OCI-LY1 (cell line): ENCODE measurements at regions not wholly inside any gene's neighbourhood (a gene's known extent, or its start where the extent isn't known, plus 50 kb on each side); places are given as distances from the start of the nearest gene placed in this dataset.

Experiments
- H2AFZ ChIP-seq: fragments of 200-600 bp; sonication (generic), shearing (Covaris generic); 2 replicates; pipeline ENCODE4 v1.6.0; 2014; ENCODE audit warnings: antibody characterized with exemption, mild to moderate bottlenecking, low read length
- H3F3A ChIP-seq: fragments of 200-600 bp; sonication (generic), shearing (Covaris generic); 2 replicates; pipeline ENCODE4 v1.6.0; 2014; ENCODE audit warnings: mild to moderate bottlenecking, antibody characterized with exemption, low read length, moderate library complexity; ENCODE audit not compliant: insufficient read depth
- H3K27ac ChIP-seq: fragments of 200-600 bp; sonication (generic); 2 replicates; pipeline ENCODE4 v1.5.1; 2014; ENCODE audit warnings: low read length, mixed run types, mild to moderate bottlenecking, low read depth; ENCODE audit not compliant: poor library complexity, severe bottlenecking
- H3K27me3 ChIP-seq: fragments of 200-600 bp; sonication (generic); 2 replicates; pipeline ENCODE4 v1.6.0; 2014; ENCODE audit warnings: antibody characterized with exemption, mild to moderate bottlenecking, low read length, moderate library complexity; ENCODE audit not compliant: insufficient read depth
- H3K36me3 ChIP-seq: fragments of 200-600 bp; sonication (generic); 2 replicates; pipeline ENCODE4 v1.6.1; 2014; ENCODE audit warnings: mild to moderate bottlenecking, antibody characterized with exemption, low read length, moderate library complexity, mixed read lengths; ENCODE audit not compliant: insufficient read depth
- H3K4me1 ChIP-seq: fragments of 200-600 bp; sonication (generic); 2 replicates; pipeline ENCODE4 v1.5.1; 2014; ENCODE audit warnings: mild to moderate bottlenecking, low read length, moderate library complexity; ENCODE audit not compliant: insufficient read depth, severe bottlenecking
- H3K4me2 ChIP-seq: fragments of 200-600 bp; sonication (generic), shearing (Covaris generic); 2 replicates; pipeline ENCODE4 v1.6.1; 2014; ENCODE audit warnings: low read length
- H3K4me3 ChIP-seq: fragments of 200-600 bp; sonication (generic); 2 replicates; pipeline ENCODE4 v1.5.1; 2014; ENCODE audit warnings: low read length, low read depth, mild to moderate bottlenecking, mixed read lengths; ENCODE audit not compliant: poor library complexity, severe bottlenecking
- H3K79me2 ChIP-seq: fragments of 200-600 bp; shearing (Covaris generic); 2 replicates; pipeline ENCODE4 v1.6.1; 2016; ENCODE audit warnings: mixed run types, low read length, mixed read lengths; ENCODE audit not compliant: insufficient read depth
- H3K9ac ChIP-seq: fragments of 200-600 bp; sonication (generic), shearing (Covaris generic); 2 replicates; pipeline ENCODE4 v1.6.1; 2014; ENCODE audit warnings: mild to moderate bottlenecking, low read length, mixed read lengths
- H3K9me2 ChIP-seq: fragments of 200-600 bp; sonication (generic), shearing (Covaris generic); 2 replicates; pipeline ENCODE4 v1.6.1; 2014; ENCODE audit warnings: low read depth, mild to moderate bottlenecking, low read length, mixed read lengths
- H3K9me3 ChIP-seq: fragments of 200-600 bp; shearing (Covaris generic); 2 replicates; pipeline ENCODE4 v1.6.1; 2014; ENCODE audit warnings: low read length, mixed read lengths
- H4K20me1 ChIP-seq: fragments of 200-600 bp; sonication (generic), shearing (Covaris generic); 2 replicates; pipeline ENCODE4 v1.6.0; 2016; ENCODE audit warnings: mild to moderate bottlenecking, low read length; ENCODE audit not compliant: insufficient read depth
- CTCF ChIP-seq: fragments of 200-600 bp; sonication (generic), shearing (Covaris generic); IDR thresholded peaks from 2 replicates; pipeline ENCODE4 v1.5.1; 2017; ENCODE audit warnings: mild to moderate bottlenecking, antibody characterized with exemption, low read length, moderate library complexity, mixed read lengths
- EZH2 ChIP-seq: fragments of 200-600 bp; sonication (generic), shearing (Covaris generic); IDR thresholded peaks from 2 replicates; pipeline ENCODE4 v1.8.0; 2017; ENCODE audit warnings: borderline replicate concordance, mixed run types, mild to moderate bottlenecking, antibody characterized with exemption, low read length, moderate library complexity, mixed read lengths

- Histone ChIP-seq H3K4me2 (no peak overlapping the region), H3F3A (no peaks in the 10 kb centered on the region), H3K9me3 (no peaks in the 10 kb centered on the region), H3K27me3 (peaks cover 5% of the 10 kb centered on the region; the same call in 1 of the 2 replicates), H3K9me2 (no peaks in the 10 kb centered on the region), H4K20me1 (no peaks in the 10 kb centered on the region), H3K4me1 (no peaks in the 10 kb centered on the region), H3K36me3 (no peaks in the 10 kb centered on the region), H3K4me3 (no peak overlapping the region), H2AFZ (no peak overlapping the region), H3K27ac (no peak overlapping the region), H3K79me2 (no peaks in the 10 kb centered on the region), H3K9ac (no peak overlapping the region)
- no peak for TF ChIP-seq CTCF
- no peak for TF ChIP-seq EZH2
Observed at GRCh38 chr22:49117486-49117885, 710.2 kb downstream of the BRD1 start.

- TF ChIP-seq EZH2 (no peak), CTCF (no peak)
- peaks cover 5% of the 10 kb centered on the region; the same call in 1 of the 2 replicates for H3K27me3 ChIP-seq
Observed at GRCh38 chr22:49116486-49117120, 711.1 kb downstream of the BRD1 start.

GRCh38 chr22:49116021-49116420, 711.7 kb downstream of the BRD1 start:
- Histone ChIP-seq H3K9ac (no peak overlapping the region), H3K4me3 (no peak overlapping the region), H3K9me2 (no peaks in the 10 kb centered on the region), H4K20me1 (no peaks in the 10 kb centered on the region), H3K36me3 (no peaks in the 10 kb centered on the region), H3F3A (no peaks in the 10 kb centered on the region), H3K4me1 (no peaks in the 10 kb centered on the region), H3K27ac (no peak overlapping the region), H3K79me2 (no peaks in the 10 kb centered on the region), H2AFZ (no peak overlapping the region), H3K9me3 (no peaks in the 10 kb centered on the region), H3K27me3 (peaks cover 5% of the 10 kb centered on the region; the same call in 1 of the 2 replicates), H3K4me2 (no peak overlapping the region)
- no peak for TF ChIP-seq CTCF
- no peak for TF ChIP-seq EZH2

More at GRCh38 chr22:49116486-49117120, 711.1 kb downstream of the BRD1 start:
- H3K9me3 ChIP-seq = no peaks in the 10 kb centered on the region
- H4K20me1 ChIP-seq = no peaks in the 10 kb centered on the region
- H3K36me3 ChIP-seq = no peaks in the 10 kb centered on the region
- no peak overlapping the region for H3K4me2 ChIP-seq
- H3K4me1 ChIP-seq = no peaks in the 10 kb centered on the region
- H3K9ac ChIP-seq = no peak overlapping the region
- no peak overlapping the region for H3K4me3 ChIP-seq
- no peak overlapping the region for H3K27ac ChIP-seq
- H3F3A ChIP-seq = no peaks in the 10 kb centered on the region
- no peak overlapping the region for H2AFZ ChIP-seq
- H3K79me2 ChIP-seq = no peaks in the 10 kb centered on the region
- no peaks in the 10 kb centered on the region for H3K9me2 ChIP-seq
